CD4-positive, alpha-beta memory T cell (primary cell): ENCODE measurements at regions not wholly inside any gene's neighbourhood (a gene's known extent, or its start where the extent isn't known, plus 50 kb on each side); places are given as distances from the start of the nearest gene placed in this dataset.

Source experiments
- CTCF ChIA-PET: fragments of 350-600 bp; sonication (Branson Sonifier 250); formaldehyde crosslinking; loops from one replicate; lab custom pipeline; 2021; ENCODE audit warnings: inconsistent platforms; ENCODE audit not compliant: partially characterized antibody; lab: Charles Lee
- POLR2A ChIA-PET: fragments of 350-600 bp; sonication (Branson Sonifier 250); formaldehyde crosslinking; loops from one replicate; lab custom pipeline; 2021; ENCODE audit not compliant: partially characterized antibody; lab: Charles Lee
- DNase-seq, 5 donors: peaks; one replicate each; pipeline versions ENCODE4 v3.0.0 to v3.0.0-alpha.2; 2020 to 2022; ENCODE audit warnings: mixed read lengths in 1 of 5
- H3K27ac ChIP-seq: one replicate; pipeline ENCODE4 v1.7.0; 2013; ENCODE audit warnings: low read depth, low read length
- H3K27me3 ChIP-seq: 2 replicates; pipeline ENCODE4 v1.7.0; 2013; ENCODE audit warnings: mild to moderate bottlenecking, low read length, moderate library complexity; ENCODE audit not compliant: insufficient read depth
- H3K36me3 ChIP-seq: 2 replicates; pipeline ENCODE4 v1.7.0; 2013; ENCODE audit warnings: mild to moderate bottlenecking, low read length, moderate library complexity; ENCODE audit not compliant: insufficient read depth
- H3K4me1 ChIP-seq: 2 replicates; pipeline ENCODE4 v1.7.0; 2013; ENCODE audit warnings: mild to moderate bottlenecking, low read length, moderate library complexity; ENCODE audit not compliant: insufficient read depth
- H3K4me3 ChIP-seq, 2 donors: one replicate each; pipeline ENCODE4 v1.7.0; 2013; ENCODE audit warnings: low read length in 2 of 2, mild to moderate bottlenecking in 1 of 2
- H3K9me3 ChIP-seq, 2 donors: one replicate each; pipeline ENCODE4 v1.7.0; 2013; ENCODE audit warnings: low read length in 2 of 2, control low read depth in 1 of 2; ENCODE audit not compliant: control insufficient read depth in 1 of 2
- H3K27ac Mint-ChIP-seq, 7 donors: one replicate each; pipeline ENCODE4 v1.8.0; 2020 to 2021; ENCODE audit warnings: mixed read lengths in 7 of 7, mild to moderate bottlenecking in 6 of 7, inconsistent platforms in 3 of 7, moderate library complexity in 3 of 7
- H3K27me3 Mint-ChIP-seq, 2 donors: one replicate each; pipeline ENCODE4 v1.8.0; 2020 to 2021; ENCODE audit warnings: mixed read lengths in 2 of 2
- H3K36me3 Mint-ChIP-seq, 2 donors: one replicate each; pipeline ENCODE4 v1.8.0; 2020 to 2021; ENCODE audit warnings: mixed read lengths in 2 of 2, inconsistent platforms in 1 of 2, mild to moderate bottlenecking in 1 of 2
- H3K4me1 Mint-ChIP-seq, 4 donors: one replicate each; pipeline ENCODE4 v1.8.0; 2020 to 2021; ENCODE audit warnings: mixed read lengths in 4 of 4, mild to moderate bottlenecking in 1 of 4
- H3K4me3 Mint-ChIP-seq, 8 donors: one replicate each; pipeline ENCODE4 v1.8.0; 2020 to 2021; ENCODE audit warnings: mixed read lengths in 8 of 8, mild to moderate bottlenecking in 7 of 8, moderate library complexity in 6 of 8, inconsistent platforms in 3 of 8
- H3K9me3 Mint-ChIP-seq, 8 donors: one replicate each; pipeline ENCODE4 v1.8.0; 2020 to 2021; ENCODE audit warnings: mixed read lengths in 8 of 8, mild to moderate bottlenecking in 5 of 8, inconsistent platforms in 3 of 8, moderate library complexity in 1 of 8
- intact Hi-C: fragments of 100-400 bp; cut with micrococcal nuclease; formaldehyde crosslinking; loops from one replicate; pipeline ENCODE4 v1.15.1; 2023

DNA sequence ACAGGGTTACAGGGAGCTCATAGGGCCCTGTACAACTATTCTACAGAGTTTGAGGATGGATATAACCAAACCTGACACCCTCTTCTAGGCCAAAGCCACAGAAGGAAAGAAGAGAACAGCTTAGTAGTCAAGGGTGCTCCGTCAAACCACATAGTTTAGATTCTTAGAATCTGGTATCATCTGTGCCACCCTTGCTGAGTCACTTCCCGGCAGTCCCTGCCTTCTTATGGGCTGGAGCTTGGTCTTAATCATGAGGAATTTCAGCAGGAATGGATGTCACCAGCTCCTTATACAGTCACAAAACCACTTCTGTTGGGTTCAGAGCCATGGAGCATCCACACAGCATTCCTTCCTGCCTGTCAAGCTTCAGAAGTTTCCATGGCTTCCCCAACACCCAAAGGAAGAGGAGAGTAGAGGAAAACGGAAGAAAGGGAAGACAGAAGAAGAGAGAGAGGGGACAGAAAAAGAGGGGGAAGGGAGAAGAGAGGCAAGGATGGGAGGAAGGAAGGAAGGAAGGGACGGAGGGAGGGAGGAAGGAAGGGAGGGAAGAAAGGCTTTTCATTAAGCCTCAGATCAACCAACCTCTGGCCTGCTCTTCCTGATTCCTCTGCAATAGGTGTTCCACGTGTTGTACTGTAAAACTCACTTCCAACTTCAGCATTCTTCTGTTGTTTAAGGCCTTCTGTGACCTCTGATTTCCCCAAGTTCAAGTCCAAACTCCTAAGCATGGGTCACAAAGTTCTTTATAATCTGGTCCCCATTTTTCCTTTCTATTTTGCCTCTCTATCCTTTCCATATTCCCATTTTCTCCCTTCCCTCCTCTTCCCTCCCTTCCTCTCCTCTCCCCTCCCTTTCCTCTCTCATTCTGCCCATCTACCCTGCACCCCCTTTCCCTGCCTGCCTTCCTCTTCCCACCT lies 246.1 kb upstream of the TNP1 start:
- no peaks in the 10 kb centered on the region for H3K36me3 Mint-ChIP-seq
- no peak overlapping the region for H3K27ac Mint-ChIP-seq
- peaks cover 3 to 6% of the 10 kb centered on the region in 2 donors for H3K27me3 Mint-ChIP-seq
- H3K27me3 ChIP-seq: no peaks in the 10 kb centered on the region
- no peak overlapping the region for H3K27ac ChIP-seq
- no peaks in the 10 kb centered on the region for H3K9me3 ChIP-seq
- no peak for DNase-seq
- no peak overlapping the region for H3K4me3 ChIP-seq
- H3K4me1 Mint-ChIP-seq: no peaks in the 10 kb centered on the region
- H3K9me3 Mint-ChIP-seq: peaks cover 0 to 3% (median 2%) of the 10 kb centered on the region in 8 donors
- intact Hi-C loops: no loop called here
- no peak overlapping the region for H3K4me3 Mint-ChIP-seq
- POLR2A ChIA-PET: no interaction called here
- no peaks in the 10 kb centered on the region for H3K36me3 ChIP-seq
- CTCF ChIA-PET: no interaction called here
- H3K4me1 ChIP-seq: no peaks in the 10 kb centered on the region

DNA sequence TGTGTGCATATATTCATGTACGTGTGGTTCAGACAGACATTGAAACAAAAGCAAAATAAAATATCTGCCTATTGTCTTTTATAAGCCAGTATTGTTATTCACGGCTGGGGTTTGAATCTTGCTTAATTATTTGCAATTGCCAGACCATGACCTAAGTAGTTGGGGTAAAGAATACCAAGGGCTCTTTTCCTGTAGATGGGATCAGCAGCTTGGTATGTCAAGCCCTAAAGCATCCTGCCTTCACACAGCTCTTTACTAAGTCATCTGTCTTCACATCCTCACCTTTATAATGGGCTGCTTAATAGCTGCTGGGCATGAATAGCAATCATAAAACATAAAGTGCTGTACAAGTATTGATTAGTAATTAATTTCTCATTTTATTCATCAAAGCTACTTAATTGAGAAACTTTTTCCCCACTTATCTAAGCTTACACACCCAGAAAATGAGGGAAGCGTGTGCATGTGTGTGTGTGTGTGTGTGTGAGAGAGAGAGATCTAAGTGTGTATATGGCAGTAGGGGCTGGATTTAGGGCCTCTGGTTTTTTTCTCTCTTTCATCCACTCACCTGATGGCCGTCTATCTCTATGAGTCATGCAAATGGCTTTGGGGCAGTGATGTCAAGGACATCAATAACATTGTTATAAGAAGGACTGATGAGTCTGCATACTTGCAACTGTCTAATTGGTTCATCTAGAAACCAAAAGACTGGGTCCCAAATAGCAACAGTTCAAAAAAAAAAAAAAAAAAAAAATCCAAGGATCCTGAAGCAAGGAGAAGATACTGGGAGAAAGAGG lies 244.1 kb upstream of the TNP1 start:
- H3K4me3 Mint-ChIP-seq: no peak overlapping the region
- Histone ChIP-seq H3K4me3 (no peak overlapping the region), H3K4me1 (no peaks in the 10 kb centered on the region), H3K9me3 (no peaks in the 10 kb centered on the region), H3K27me3 (no peaks in the 10 kb centered on the region), H3K27ac (no peak overlapping the region), H3K36me3 (no peaks in the 10 kb centered on the region)
- intact Hi-C loops: no loop called here
- no peak for DNase-seq
- POLR2A ChIA-PET: no interaction called here
- H3K9me3 Mint-ChIP-seq: peaks cover 0 to 3% (median 0%) of the 10 kb centered on the region in 8 donors
- H3K27ac Mint-ChIP-seq: no peak overlapping the region
- peaks cover 5 to 6% of the 10 kb centered on the region in 2 donors for H3K27me3 Mint-ChIP-seq
- H3K4me1 Mint-ChIP-seq: no peaks in the 10 kb centered on the region
- no peaks in the 10 kb centered on the region for H3K36me3 Mint-ChIP-seq
- CTCF ChIA-PET: no interaction called here

GRCh38 chr2:217102956-217103355 lies 243.1 kb upstream of the TNP1 start:
- H3K9me3 Mint-ChIP-seq: peaks cover 0 to 3% (median 0%) of the 10 kb centered on the region in 8 donors
- no peak overlapping the region for H3K4me3 Mint-ChIP-seq
- no peak overlapping the region for H3K27ac ChIP-seq
- no peaks in the 10 kb centered on the region for H3K36me3 ChIP-seq
- no peaks in the 10 kb centered on the region for H3K4me1 ChIP-seq
- ChIA-PET POLR2A (no interaction called here), CTCF (no interaction called here)
- H3K27ac Mint-ChIP-seq: no peak overlapping the region
- no peaks in the 10 kb centered on the region for H3K4me1 Mint-ChIP-seq
- no peaks in the 10 kb centered on the region for H3K9me3 ChIP-seq
- no peak overlapping the region for H3K4me3 ChIP-seq
- H3K36me3 Mint-ChIP-seq: no peaks in the 10 kb centered on the region
- intact Hi-C loops: no loop called here
- DNase-seq: no peak
- H3K27me3 Mint-ChIP-seq: peaks cover 5% of the 10 kb centered on the region in 2 donors
- no peaks in the 10 kb centered on the region for H3K27me3 ChIP-seq

DNA sequence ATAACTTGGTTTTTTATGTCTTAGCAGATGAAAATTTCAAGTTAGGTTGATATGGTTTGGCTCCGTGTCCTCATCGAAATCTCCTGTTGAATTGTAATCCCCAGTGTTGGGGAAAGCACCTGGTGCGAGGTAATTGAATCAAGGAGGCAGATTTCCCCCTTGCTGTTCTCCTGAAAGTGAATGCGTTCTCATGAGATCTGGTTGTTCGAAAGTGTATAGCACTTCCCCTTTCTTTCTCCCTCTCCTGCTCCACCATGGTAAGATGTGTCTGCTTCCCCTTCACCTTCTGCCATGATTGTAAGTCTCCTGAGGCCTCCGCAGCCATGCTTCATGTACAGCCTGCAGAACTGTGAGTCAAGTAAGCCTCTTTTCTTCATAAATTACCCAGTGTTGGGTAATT lies 242.1 kb upstream of the TNP1 start:
- ChIA-PET CTCF (no interaction called here), POLR2A (no interaction called here)
- no peaks in the 10 kb centered on the region for H3K4me1 Mint-ChIP-seq
- peaks cover 0 to 3% (median 0%) of the 10 kb centered on the region in 8 donors for H3K9me3 Mint-ChIP-seq
- peaks cover 5 to 8% of the 10 kb centered on the region in 2 donors for H3K27me3 Mint-ChIP-seq
- intact Hi-C loops: no loop called here
- H3K36me3 ChIP-seq: no peaks in the 10 kb centered on the region
- H3K27ac ChIP-seq: no peak overlapping the region
- H3K36me3 Mint-ChIP-seq: no peaks in the 10 kb centered on the region
- H3K27ac Mint-ChIP-seq: no peak overlapping the region
- H3K27me3 ChIP-seq: no peaks in the 10 kb centered on the region
- H3K4me3 ChIP-seq: no peak overlapping the region
- no peak for DNase-seq
- no peaks in the 10 kb centered on the region for H3K4me1 ChIP-seq
- H3K9me3 ChIP-seq: no peaks in the 10 kb centered on the region
- H3K4me3 Mint-ChIP-seq: no peak overlapping the region

- Histone ChIP-seq H3K27me3 (no peaks in the 10 kb centered on the region), H3K4me3 (no peak overlapping the region), H3K4me1 (no peaks in the 10 kb centered on the region), H3K36me3 (no peaks in the 10 kb centered on the region), H3K9me3 (no peaks in the 10 kb centered on the region), H3K27ac (no peak overlapping the region)
- no peak overlapping the region for H3K4me3 Mint-ChIP-seq
- H3K9me3 Mint-ChIP-seq: peaks cover 0 to 3% (median 0%) of the 10 kb centered on the region in 8 donors
- intact Hi-C loops: no loop called here
- no peaks in the 10 kb centered on the region for H3K36me3 Mint-ChIP-seq
- no peaks in the 10 kb centered on the region for H3K4me1 Mint-ChIP-seq
- H3K27ac Mint-ChIP-seq: no peak overlapping the region
- peaks cover 5% of the 10 kb centered on the region in 2 donors for H3K27me3 Mint-ChIP-seq
- ChIA-PET POLR2A (no interaction called here), CTCF (no interaction called here)
- no peak for DNase-seq
These were observed 239.7 kb upstream of the TNP1 start for GRCh38 chr2:217099561-217099960.

GRCh38 chr2:217098435-217098834 lies 238.6 kb upstream of the TNP1 start:
- intact Hi-C loops: no loop called here
- peaks cover 0 to 3% (median 0%) of the 10 kb centered on the region in 8 donors for H3K9me3 Mint-ChIP-seq

DNA sequence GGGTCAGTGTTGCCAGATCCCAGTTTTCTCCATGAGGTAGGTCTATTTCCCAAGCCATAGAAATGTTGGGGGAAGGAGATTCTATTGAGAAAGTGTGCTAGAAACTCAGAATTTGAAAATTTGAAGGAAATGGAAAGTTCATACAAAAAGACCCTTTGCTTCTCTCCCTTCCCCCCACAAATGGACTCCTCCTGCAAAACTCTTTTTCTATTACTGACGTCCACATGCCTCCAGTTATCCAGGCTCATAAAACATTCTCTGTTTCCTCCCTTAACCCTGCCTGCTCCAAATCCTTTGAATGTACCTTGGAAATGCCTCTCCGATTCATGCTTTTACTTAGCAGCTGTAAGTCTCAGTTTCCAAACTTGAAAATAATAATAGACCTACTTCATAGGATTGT lies 237.5 kb upstream of the TNP1 start:
- H3K36me3 Mint-ChIP-seq: no peaks in the 10 kb centered on the region
- H3K27ac Mint-ChIP-seq: no peak overlapping the region
- intact Hi-C loops: no loop called here
- Histone ChIP-seq H3K27me3 (no peaks in the 10 kb centered on the region), H3K9me3 (no peaks in the 10 kb centered on the region), H3K27ac (no peak overlapping the region), H3K4me3 (no peak overlapping the region), H3K36me3 (no peaks in the 10 kb centered on the region), H3K4me1 (no peaks in the 10 kb centered on the region)
- H3K9me3 Mint-ChIP-seq: peaks cover 0 to 5% (median 0%) of the 10 kb centered on the region in 8 donors
- ChIA-PET CTCF (no interaction called here), POLR2A (no interaction called here)
- no peak for DNase-seq
- peaks cover 5% of the 10 kb centered on the region in 2 donors for H3K27me3 Mint-ChIP-seq
- H3K4me1 Mint-ChIP-seq: no peaks in the 10 kb centered on the region
- no peak overlapping the region for H3K4me3 Mint-ChIP-seq

More at GRCh38 chr2:217098435-217098834, 238.6 kb upstream of the TNP1 start:
- Histone ChIP-seq H3K9me3 (no peaks in the 10 kb centered on the region), H3K4me1 (no peaks in the 10 kb centered on the region), H3K4me3 (no peak overlapping the region), H3K36me3 (no peaks in the 10 kb centered on the region), H3K27ac (no peak overlapping the region), H3K27me3 (no peaks in the 10 kb centered on the region)
- H3K36me3 Mint-ChIP-seq: no peaks in the 10 kb centered on the region
- peaks cover 5% of the 10 kb centered on the region in 2 donors for H3K27me3 Mint-ChIP-seq
- H3K4me1 Mint-ChIP-seq: no peaks in the 10 kb centered on the region
- H3K27ac Mint-ChIP-seq: no peak overlapping the region
- DNase-seq: no peak
- CTCF ChIA-PET: no interaction called here
- POLR2A ChIA-PET: no interaction called here
- no peak overlapping the region for H3K4me3 Mint-ChIP-seq
